GM12864 (cell line): ENCODE measurements at regions not wholly inside any gene's neighbourhood (a gene's known extent, or its start where the extent isn't known, plus 50 kb on each side); places are given as distances from the start of the nearest gene placed in this dataset.

Source experiments
- DNase-seq: peaks from one replicate; pipeline ENCODE4 v3.0.0-alpha.2; 2011; ENCODE audit warnings: low read depth
- H3K4me3 ChIP-seq: 2 replicates; pipeline ENCODE4 v1.5.1; 2011; ENCODE audit warnings: mild to moderate bottlenecking, low read depth, low read length, control low read depth
- CTCF ChIP-seq: IDR thresholded peaks from 2 replicates; pipeline ENCODE4 v1.5.1; 2011; ENCODE audit warnings: low read depth, mild to moderate bottlenecking, moderate library complexity, low read length, control low read depth, inconsistent platforms; ENCODE audit errors: missing control alignments

- no peak for DNase-seq
- TF ChIP-seq CTCF = no peak
- H3K4me3 ChIP-seq = no peak overlapping the region
These were observed 512.5 kb downstream of the ETV1 start for GRCh38 chr7:13476881-13477444.

GRCh38 chr7:13489386-13489785 is 500.1 kb downstream of the ETV1 start:
- H3K4me3 ChIP-seq = no peak overlapping the region
- DNase-seq = no peak
- TF ChIP-seq CTCF = no peak

- H3K4me3 ChIP-seq = no peak overlapping the region
- TF ChIP-seq CTCF = no peak
- no peak for DNase-seq
These were observed 492.5 kb downstream of the ETV1 start for GRCh38 chr7:13496976-13497375.

GRCh38 chr7:13508586-13508985 is 480.9 kb downstream of the ETV1 start:
- TF ChIP-seq CTCF = no peak
- DNase-seq = no peak
- H3K4me3 ChIP-seq = no peak overlapping the region

- no peak for DNase-seq
- TF ChIP-seq CTCF = no peak
These were observed 470.7 kb downstream of the ETV1 start for GRCh38 chr7:13518738-13519137.

GRCh38 chr7:13524076-13524475 is 465.4 kb downstream of the ETV1 start:
- H3K4me3 ChIP-seq = no peak overlapping the region
- no peak for DNase-seq
- no peak for TF ChIP-seq CTCF

More at GRCh38 chr7:13518738-13519137, 470.7 kb downstream of the ETV1 start:
- no peak overlapping the region for H3K4me3 ChIP-seq

GRCh38 chr7:13532028-13532753 is 457.3 kb downstream of the ETV1 start:
- no peak overlapping the region for H3K4me3 ChIP-seq
- no peak for DNase-seq
- TF ChIP-seq CTCF = no peak
